Astrocyte (in vitro differentiated cells and primary cell): ENCODE measurements at regions not wholly inside any gene's neighbourhood (a gene's known extent, or its start where the extent isn't known, plus 50 kb on each side); places are given as distances from the start of the nearest gene placed in this dataset.

Experiments used
- EZH2 ChIP-seq: IDR thresholded peaks from 2 replicates; pipeline ENCODE4 v1.6.1; 2012; ENCODE audit warnings: mild to moderate bottlenecking, low read length, inconsistent platforms; ENCODE audit not compliant: insufficient read depth
- TF ChIP-seq, protein P1 (sequence below): IDR thresholded peaks from 2 replicates; pipeline ENCODE4 v1.5.1; 2011; ENCODE audit warnings: low read depth, mild to moderate bottlenecking, inconsistent platforms, low read length, moderate library complexity; ENCODE audit not compliant: insufficient read depth

DNA sequence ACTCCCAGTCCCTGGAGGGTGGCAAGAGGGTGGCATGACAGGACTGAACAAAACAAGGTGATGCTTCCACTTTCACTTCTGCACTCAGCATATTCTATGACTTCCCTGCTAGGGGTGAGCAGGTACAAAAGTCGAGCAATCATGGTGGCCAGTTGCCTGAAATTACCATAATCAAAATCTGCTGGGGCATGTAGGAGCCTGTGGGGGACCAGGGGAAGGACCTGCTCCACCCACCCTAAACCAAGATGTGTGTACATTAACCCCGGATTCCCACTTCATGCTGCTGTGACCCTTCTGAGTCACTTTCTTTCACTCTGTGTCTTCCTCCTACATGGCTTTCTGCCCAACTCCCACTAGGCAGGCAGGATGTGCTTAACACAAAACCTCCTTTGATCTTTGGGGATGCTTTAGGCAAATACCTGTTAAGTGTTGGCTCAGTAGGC lies 73.3 kb upstream of the PHF24 start:
- TF ChIP-seq, protein P1, sequence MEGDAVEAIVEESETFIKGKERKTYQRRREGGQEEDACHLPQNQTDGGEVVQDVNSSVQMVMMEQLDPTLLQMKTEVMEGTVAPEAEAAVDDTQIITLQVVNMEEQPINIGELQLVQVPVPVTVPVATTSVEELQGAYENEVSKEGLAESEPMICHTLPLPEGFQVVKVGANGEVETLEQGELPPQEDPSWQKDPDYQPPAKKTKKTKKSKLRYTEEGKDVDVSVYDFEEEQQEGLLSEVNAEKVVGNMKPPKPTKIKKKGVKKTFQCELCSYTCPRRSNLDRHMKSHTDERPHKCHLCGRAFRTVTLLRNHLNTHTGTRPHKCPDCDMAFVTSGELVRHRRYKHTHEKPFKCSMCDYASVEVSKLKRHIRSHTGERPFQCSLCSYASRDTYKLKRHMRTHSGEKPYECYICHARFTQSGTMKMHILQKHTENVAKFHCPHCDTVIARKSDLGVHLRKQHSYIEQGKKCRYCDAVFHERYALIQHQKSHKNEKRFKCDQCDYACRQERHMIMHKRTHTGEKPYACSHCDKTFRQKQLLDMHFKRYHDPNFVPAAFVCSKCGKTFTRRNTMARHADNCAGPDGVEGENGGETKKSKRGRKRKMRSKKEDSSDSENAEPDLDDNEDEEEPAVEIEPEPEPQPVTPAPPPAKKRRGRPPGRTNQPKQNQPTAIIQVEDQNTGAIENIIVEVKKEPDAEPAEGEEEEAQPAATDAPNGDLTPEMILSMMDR = no peak
- no peak for TF ChIP-seq EZH2
